Kidney capillary endothelial cell (primary cell): ENCODE measurements at regions not wholly inside any gene's neighbourhood (a gene's known extent, or its start where the extent isn't known, plus 50 kb on each side); places are given as distances from the start of the nearest gene placed in this dataset.

ENCODE experiments used
- DNase-seq: peaks from one replicate; pipeline ENCODE4 v3.0.0-alpha.2; 2018; ENCODE audit warnings: low spot score

DNA sequence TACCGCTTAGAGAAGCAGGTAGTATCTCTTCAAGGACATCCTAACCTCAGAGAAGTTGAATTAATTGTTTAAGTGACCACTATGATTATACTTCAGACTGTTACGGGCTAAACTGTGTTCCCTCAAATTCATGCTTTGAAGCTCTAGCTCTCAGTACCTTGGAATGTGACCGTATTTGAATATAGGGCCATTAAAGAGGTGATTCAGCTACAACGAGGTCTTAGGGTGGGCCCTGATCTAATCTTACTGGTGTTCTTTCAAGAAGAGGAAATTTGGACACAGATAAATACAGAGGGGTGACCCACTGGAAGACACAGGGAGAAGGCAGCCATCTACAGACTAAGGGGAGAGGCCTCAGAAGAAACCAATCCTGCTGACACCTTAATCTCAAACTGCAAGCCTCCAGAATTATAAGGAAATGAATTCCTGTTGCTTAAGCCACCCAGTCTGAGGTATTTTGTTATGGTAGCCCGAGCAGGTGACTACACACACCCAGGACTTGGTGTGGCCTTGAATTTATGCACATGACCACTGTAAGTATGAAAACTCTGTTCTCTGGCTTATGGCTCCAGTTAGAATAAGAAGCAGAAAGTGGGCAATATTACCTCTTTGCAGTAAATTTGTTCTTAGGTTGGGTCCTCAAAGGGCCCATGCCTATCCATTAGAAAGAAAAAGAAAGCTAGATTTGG lies 249.1 kb downstream of the DHX35 start:
- no peak for DNase-seq

- DNase-seq, result no peak
Observed at GRCh38 chr20:39210341-39211036, 248.3 kb downstream of the DHX35 start.

- DNase-seq, result no peak
Observed at GRCh38 chr20:39206899-39207564, 244.9 kb downstream of the DHX35 start.

- no peak for DNase-seq
Observed at GRCh38 chr20:39195582-39196021, 233.5 kb downstream of the DHX35 start.

- DNase-seq, result peak; percentile 67
Observed at GRCh38 chr20:39190666-39191570, 228.8 kb downstream of the DHX35 start.

DNA sequence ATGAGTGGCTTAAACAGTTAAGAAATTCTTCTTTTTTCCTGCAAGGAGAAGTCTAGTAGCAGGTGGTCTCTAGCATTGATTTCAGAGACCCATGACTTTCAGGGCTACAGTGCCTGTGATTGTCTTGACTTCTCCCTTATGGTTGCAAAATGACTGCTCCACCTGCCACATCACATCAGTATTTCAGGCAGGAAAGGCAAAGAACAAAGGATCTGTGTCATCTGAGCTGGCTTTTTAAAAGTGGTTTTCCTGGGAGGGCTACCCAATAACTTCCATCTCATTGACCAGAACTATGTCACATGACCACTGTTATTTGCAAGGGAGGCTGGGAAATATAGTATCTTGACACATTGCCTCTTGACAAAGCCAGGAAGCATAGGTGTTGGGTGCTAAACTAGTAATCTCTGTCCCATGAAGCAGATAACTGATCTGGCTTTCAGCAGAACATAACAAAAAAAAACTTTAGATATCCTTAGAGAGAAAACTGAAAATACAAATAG lies 226.2 kb downstream of the DHX35 start:
- DNase-seq, result no peak

GRCh38 chr20:39181490-39181889 lies 219.3 kb downstream of the DHX35 start:
- no peak for DNase-seq

DNA sequence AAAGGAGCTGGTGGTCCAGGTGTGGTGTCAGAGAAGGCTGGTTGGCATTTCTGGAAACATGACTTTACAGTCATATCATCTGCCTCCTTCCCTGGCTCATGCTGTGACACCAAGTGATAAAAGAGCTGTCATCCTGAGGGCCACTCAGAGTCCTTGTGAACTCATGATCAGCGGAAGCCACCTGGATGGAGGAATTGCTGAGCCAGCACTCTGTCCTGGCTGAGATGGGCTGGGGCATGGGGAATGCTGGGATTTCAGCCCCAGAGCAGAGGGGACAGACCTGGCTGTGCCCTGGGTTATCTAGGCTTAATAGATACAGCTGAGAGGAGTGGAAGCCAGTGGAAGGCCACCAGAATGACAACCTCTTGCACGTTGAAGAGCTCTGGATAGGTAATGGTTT lies 214.3 kb downstream of the DHX35 start:
- DNase-seq, result no peak

DNA sequence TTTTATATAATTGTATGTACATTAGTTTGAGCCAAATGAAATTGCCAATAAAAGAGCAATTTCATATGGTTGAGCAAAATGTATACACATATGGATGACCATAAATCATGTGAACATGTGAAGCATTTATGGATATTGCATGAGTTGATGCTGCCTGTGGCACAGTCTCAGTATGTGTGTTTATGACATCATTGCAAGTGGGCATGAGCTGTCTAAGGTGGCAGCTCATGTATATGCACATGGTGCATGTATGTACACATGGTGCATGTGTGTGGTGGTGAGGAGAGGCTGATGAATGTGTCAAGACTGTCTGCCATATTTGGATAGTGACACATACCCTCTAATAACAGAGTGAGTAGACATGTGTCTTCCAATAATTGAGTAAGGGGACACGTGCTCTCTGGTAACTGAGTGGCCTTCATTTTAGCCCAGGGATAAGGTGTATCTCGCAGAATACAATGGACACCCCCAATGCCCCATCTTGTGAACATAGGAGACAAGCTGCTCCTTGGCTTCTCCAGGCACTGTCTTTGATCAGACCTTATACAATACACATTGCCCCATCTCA lies 208.8 kb downstream of the DHX35 start:
- DNase-seq, result no peak

DNA sequence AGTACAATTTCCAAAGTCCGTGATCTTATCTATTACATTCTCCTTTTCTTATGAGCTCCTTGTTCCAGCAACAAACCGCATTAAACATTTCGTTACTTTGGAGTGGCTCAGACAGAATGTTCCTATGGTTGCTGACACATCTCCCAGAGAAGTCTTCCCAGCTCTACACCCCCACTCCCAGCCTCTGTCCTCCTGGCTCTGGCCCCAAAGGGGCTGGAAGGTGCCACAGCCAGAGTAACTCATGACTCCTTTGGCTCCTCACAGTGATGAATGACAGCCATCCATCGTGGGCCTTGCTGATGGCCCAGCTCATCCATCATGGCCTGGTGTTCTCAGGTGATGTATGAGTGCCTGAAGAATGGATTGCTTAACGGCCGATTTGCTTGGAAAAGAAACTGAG lies 203.0 kb downstream of the DHX35 start:
- DNase-seq, result no peak

- DNase-seq, result no peak
Observed at GRCh38 chr20:39164642-39165041, 202.5 kb downstream of the DHX35 start.

- no peak for DNase-seq
Observed at GRCh38 chr20:39163993-39164392, 201.8 kb downstream of the DHX35 start.

- DNase-seq, result no peak
Observed at GRCh38 chr20:39161900-39162299, 199.8 kb downstream of the DHX35 start.

- DNase-seq, result no peak
Observed at GRCh38 chr20:39155971-39156370, 193.8 kb downstream of the DHX35 start.

GRCh38 chr20:39152742-39153141 lies 190.6 kb downstream of the DHX35 start:
- no peak for DNase-seq

GRCh38 chr20:39152126-39152525 lies 190.0 kb downstream of the DHX35 start:
- DNase-seq, result no peak

DNA sequence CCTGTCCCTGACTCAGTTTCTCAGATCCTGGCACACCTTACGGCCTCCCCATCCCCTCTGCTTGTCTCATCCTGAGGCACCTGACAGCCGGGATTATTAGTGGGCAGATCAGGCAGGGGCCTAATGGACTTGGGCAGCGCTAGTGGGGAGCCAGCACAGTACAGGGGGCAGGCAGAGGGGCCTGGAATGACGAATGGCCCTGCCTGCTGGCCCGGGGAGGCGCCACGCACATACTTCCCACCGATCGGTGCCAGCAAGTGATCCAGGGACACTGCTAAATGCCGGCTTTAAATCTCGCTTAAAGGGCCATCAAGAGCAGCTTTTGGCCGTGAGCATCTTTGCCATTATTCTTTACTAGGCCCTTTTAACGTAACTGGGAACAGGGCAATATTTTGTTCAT lies 188.4 kb downstream of the DHX35 start:
- DNase-seq, result no peak

DNA sequence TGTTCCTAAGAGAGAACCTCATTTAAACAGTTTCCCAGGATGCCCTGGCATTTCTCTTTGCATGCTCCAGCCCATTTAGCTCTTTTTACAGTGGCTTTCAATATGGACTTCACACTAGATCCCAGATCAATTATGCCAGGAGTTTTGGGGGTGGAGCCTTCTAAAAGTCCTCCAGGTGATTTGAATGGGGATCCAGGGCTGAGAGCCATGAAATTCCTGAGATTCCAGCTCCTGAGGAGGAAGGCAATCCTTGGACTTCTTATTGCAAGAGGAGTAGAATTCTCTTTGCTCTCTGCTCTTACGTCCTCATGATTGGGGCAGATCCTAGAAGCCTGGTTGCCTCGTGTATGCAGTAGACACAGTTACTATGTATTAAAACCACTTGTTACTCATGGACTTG lies 184.2 kb downstream of the DHX35 start:
- no peak for DNase-seq

- DNase-seq, result no peak
Observed at GRCh38 chr20:39145921-39146320, 183.8 kb downstream of the DHX35 start.

GRCh38 chr20:39144757-39145156 lies 182.6 kb downstream of the DHX35 start:
- DNase-seq, result no peak

DNA sequence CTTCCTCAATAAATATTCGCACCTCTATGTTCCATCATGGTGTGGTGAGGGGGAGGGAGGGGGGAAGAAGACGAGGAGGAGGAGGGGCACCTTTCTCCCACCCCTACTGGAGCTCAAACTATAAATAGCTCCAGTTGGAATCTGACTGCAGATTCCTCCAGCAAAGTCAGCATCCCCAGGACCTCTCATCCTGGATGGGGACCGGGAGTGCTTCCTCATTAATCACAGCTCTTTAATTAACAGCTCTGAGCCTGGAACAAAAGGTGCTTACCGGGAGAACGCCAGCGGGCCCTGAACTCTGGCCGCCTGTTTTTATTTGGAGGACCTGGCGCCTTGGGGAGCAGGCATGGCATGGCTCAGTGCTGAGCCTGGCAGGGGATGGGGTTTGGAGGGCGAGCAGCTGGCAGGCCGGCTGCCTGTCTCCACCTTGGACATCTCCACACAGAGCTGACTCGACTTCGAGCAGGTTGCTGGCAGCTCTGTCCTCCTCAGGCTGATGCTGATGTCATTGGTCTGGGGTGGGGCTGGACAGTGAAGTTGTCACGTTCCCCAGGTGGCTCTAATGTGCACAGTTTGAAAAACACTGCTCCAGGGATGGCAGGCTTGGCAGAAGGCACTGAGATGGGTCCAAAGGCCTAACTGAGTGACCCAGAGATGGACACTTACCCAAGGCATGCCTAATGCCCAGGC lies 180.4 kb downstream of the DHX35 start:
- DNase-seq, result no peak
